ENCODE measurements at regions not wholly inside any gene's neighbourhood (a gene's known extent, or its start where the extent isn't known, plus 50 kb on each side); places are given as distances from the start of the nearest gene placed in this dataset.

DNA sequence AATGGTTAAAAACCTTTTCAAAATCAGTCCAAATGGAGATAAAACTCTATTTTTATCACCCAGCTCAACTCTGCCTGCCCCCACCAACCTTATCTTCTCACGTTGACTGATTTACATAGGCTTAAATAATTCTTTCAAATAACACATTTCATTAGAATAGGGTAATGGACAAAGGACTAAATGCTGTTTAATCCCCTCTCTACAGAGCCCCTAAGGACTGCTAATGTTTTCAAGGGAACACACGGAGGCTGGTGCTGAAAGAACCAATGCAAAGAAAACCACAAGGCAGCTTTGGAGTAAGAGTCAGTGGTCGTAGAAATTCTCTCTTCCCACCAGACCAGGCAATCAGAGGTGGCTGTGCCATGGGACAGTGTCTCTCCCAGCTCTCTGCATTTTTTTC, 445.7 kb upstream of the MAF start:
- TF ChIP-seq, protein P1, sequence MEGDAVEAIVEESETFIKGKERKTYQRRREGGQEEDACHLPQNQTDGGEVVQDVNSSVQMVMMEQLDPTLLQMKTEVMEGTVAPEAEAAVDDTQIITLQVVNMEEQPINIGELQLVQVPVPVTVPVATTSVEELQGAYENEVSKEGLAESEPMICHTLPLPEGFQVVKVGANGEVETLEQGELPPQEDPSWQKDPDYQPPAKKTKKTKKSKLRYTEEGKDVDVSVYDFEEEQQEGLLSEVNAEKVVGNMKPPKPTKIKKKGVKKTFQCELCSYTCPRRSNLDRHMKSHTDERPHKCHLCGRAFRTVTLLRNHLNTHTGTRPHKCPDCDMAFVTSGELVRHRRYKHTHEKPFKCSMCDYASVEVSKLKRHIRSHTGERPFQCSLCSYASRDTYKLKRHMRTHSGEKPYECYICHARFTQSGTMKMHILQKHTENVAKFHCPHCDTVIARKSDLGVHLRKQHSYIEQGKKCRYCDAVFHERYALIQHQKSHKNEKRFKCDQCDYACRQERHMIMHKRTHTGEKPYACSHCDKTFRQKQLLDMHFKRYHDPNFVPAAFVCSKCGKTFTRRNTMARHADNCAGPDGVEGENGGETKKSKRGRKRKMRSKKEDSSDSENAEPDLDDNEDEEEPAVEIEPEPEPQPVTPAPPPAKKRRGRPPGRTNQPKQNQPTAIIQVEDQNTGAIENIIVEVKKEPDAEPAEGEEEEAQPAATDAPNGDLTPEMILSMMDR (IDR thresholded peaks at IDR 0.05): no peak
- TF ChIP-seq POLR2A (IDR thresholded peaks at IDR 0.05): no peak

Measured in right lobe of liver (tissue), 4 donors.